Putamen (tissue), 1 donor: ENCODE measurements at regions not wholly inside any gene's neighbourhood (a gene's known extent, or its start where the extent isn't known, plus 50 kb on each side); places are given as distances from the start of the nearest gene placed in this dataset.

Experiments
- DNase-seq: peaks from one replicate; pipeline ENCODE4 v3.0.0-alpha.2; 2016; ENCODE audit warnings: low spot score

- DNase-seq: no peak
These were observed 440.9 kb downstream of the ZEB2 start for GRCh38 chr2:144078802-144079724.

- DNase-seq: no peak
These were observed 441.8 kb downstream of the ZEB2 start for GRCh38 chr2:144078106-144078505.

GRCh38 chr2:144074450-144074849 is 445.5 kb downstream of the ZEB2 start:
- no peak for DNase-seq

GRCh38 chr2:144071461-144071860 is 448.5 kb downstream of the ZEB2 start:
- no peak for DNase-seq

- no peak for DNase-seq
These were observed 452.4 kb downstream of the ZEB2 start for GRCh38 chr2:144067506-144067905.

- DNase-seq: no peak
These were observed 456.3 kb downstream of the ZEB2 start for GRCh38 chr2:144063602-144064001.

GRCh38 chr2:144054911-144055310 is 465.0 kb downstream of the ZEB2 start:
- DNase-seq: no peak

GRCh38 chr2:144052083-144052482 is 467.8 kb downstream of the ZEB2 start:
- no peak for DNase-seq

- no peak for DNase-seq
These were observed 470.8 kb downstream of the ZEB2 start for GRCh38 chr2:144049137-144049536.

GRCh38 chr2:144048631-144049060 is 471.3 kb downstream of the ZEB2 start:
- DNase-seq: no peak

- DNase-seq: no peak
These were observed 477.2 kb downstream of the ZEB2 start for GRCh38 chr2:144042751-144043150.

- no peak for DNase-seq
These were observed 478.3 kb downstream of the ZEB2 start for GRCh38 chr2:144041612-144042011.

- DNase-seq: no peak
These were observed 479.1 kb downstream of the ZEB2 start for GRCh38 chr2:144040834-144041233.

GRCh38 chr2:144032566-144032965 is 487.4 kb downstream of the ZEB2 start:
- no peak for DNase-seq

- no peak for DNase-seq
These were observed 489.1 kb downstream of the ZEB2 start for GRCh38 chr2:144030791-144031190.

GRCh38 chr2:144027593-144027992 is 492.3 kb downstream of the ZEB2 start:
- DNase-seq: no peak

GRCh38 chr2:144026753-144027152 is 493.2 kb downstream of the ZEB2 start:
- DNase-seq: no peak

- DNase-seq: no peak
These were observed 499.9 kb downstream of the ZEB2 start for GRCh38 chr2:144020047-144020446.

- no peak for DNase-seq
These were observed 504.2 kb downstream of the ZEB2 start for GRCh38 chr2:144015655-144016245.

GRCh38 chr2:144015036-144015435 is 504.9 kb downstream of the ZEB2 start:
- DNase-seq: no peak

GRCh38 chr2:144014103-144014502 is 505.8 kb downstream of the ZEB2 start:
- DNase-seq: no peak

- no peak for DNase-seq
These were observed 507.6 kb downstream of the ZEB2 start for GRCh38 chr2:144012304-144012703.

- DNase-seq: no peak
These were observed 508.4 kb downstream of the ZEB2 start for GRCh38 chr2:144011553-144011952.
